ENCODE measurements at regions not wholly inside any gene's neighbourhood (a gene's known extent, or its start where the extent isn't known, plus 50 kb on each side); places are given as distances from the start of the nearest gene placed in this dataset.
A peak's percentile ranks its signal among the peaks of the same experiment; 100 is the strongest.

- no peak overlapping the region for H3K4me3 ChIP-seq (ENCODE audit: low read depth, low read length, poor library complexity, severe bottlenecking)
- CTCF ChIA-PET, result no interaction called here
- POLR2A ChIA-PET (ENCODE audit: low non-redundant PET), result interaction anchor here (0.6 kb wide), 1 partner anchor 98 kb away, joined by 3 read pairs; no protein-coding TSS in a partner anchor
Measured at GRCh38 chr6:140537834-140538705, 1163.6 kb upstream of the CITED2 start.

GRCh38 chr6:140537211-140537610, 1162.8 kb upstream of the CITED2 start:
- no peak overlapping the region for H3K4me3 ChIP-seq (ENCODE audit: low read depth, low read length, poor library complexity, severe bottlenecking)
- ChIA-PET POLR2A (ENCODE audit: low non-redundant PET) (no interaction called here), CTCF (no interaction called here)
- H3K36me3 ChIP-seq (ENCODE audit: insufficient read depth, low read length, poor library complexity, severe bottlenecking), result no peaks in the 10 kb centered on the region
- no TSS peak for BruUV-seq (replicated peaks)
- peaks cover 23% of the 10 kb centered on the region for H3K9me3 ChIP-seq (ENCODE audit: low read depth, low read length, poor library complexity, severe bottlenecking)
- H3K4me1 ChIP-seq (ENCODE audit: insufficient read depth, low read length, poor library complexity, severe bottlenecking), result peaks cover 13% of the 10 kb centered on the region
- TF ChIP-seq CTCF (conservative IDR thresholded peaks at IDR 0.05; ENCODE audit: low read depth, low read length) (no peak), EZH2 (IDR thresholded peaks at IDR 0.05; ENCODE audit: borderline replicate concordance, low read depth, low read length, poor library complexity, severe bottlenecking) (no peak)
- H3K27ac ChIP-seq (ENCODE audit: low read depth, low read length, poor library complexity, severe bottlenecking), result peak overlapping the region; percentile 57
- DNase-seq (ENCODE audit: low spot score), result no peak
- intact Hi-C loops (cut with micrococcal nuclease; ENCODE audit: unreplicated experiment), result no loop called here
- no peaks in the 10 kb centered on the region for H3K27me3 ChIP-seq (replicated peaks; ENCODE audit: insufficient read depth, low read depth, low read length, poor library complexity)

More at GRCh38 chr6:140537834-140538705, 1163.6 kb upstream of the CITED2 start:
- peaks cover 13% of the 10 kb centered on the region for H3K4me1 ChIP-seq (ENCODE audit: insufficient read depth, low read length, poor library complexity, severe bottlenecking)
- intact Hi-C loops (cut with micrococcal nuclease; ENCODE audit: unreplicated experiment), result no loop called here
- H3K9me3 ChIP-seq (ENCODE audit: low read depth, low read length, poor library complexity, severe bottlenecking), result peaks cover 23% of the 10 kb centered on the region
- peak overlapping the region; percentile 57 for H3K27ac ChIP-seq (ENCODE audit: low read depth, low read length, poor library complexity, severe bottlenecking)
- TF ChIP-seq CTCF (conservative IDR thresholded peaks at IDR 0.05; ENCODE audit: low read depth, low read length), result no peak
- TF ChIP-seq EZH2 (IDR thresholded peaks at IDR 0.05; ENCODE audit: borderline replicate concordance, low read depth, low read length, poor library complexity, severe bottlenecking), result no peak
- H3K27me3 ChIP-seq (replicated peaks; ENCODE audit: insufficient read depth, low read depth, low read length, poor library complexity), result no peaks in the 10 kb centered on the region
- BruUV-seq (replicated peaks), result no TSS peak
- peak; percentile 64 for DNase-seq (ENCODE audit: low spot score)
- H3K36me3 ChIP-seq (ENCODE audit: insufficient read depth, low read length, poor library complexity, severe bottlenecking), result no peaks in the 10 kb centered on the region

- BruUV-seq (replicated peaks), result no TSS peak
- no peak overlapping the region for H3K27ac ChIP-seq (ENCODE audit: low read depth, low read length, poor library complexity, severe bottlenecking)
- no peak overlapping the region for H3K4me3 ChIP-seq (ENCODE audit: low read depth, low read length, poor library complexity, severe bottlenecking)
- H3K4me1 ChIP-seq (ENCODE audit: insufficient read depth, low read length, poor library complexity, severe bottlenecking), result peaks cover 13% of the 10 kb centered on the region
- peaks cover 23% of the 10 kb centered on the region for H3K9me3 ChIP-seq (ENCODE audit: low read depth, low read length, poor library complexity, severe bottlenecking)
- TF ChIP-seq CTCF (conservative IDR thresholded peaks at IDR 0.05; ENCODE audit: low read depth, low read length) (no peak), EZH2 (IDR thresholded peaks at IDR 0.05; ENCODE audit: borderline replicate concordance, low read depth, low read length, poor library complexity, severe bottlenecking) (no peak)
- no peaks in the 10 kb centered on the region for H3K36me3 ChIP-seq (ENCODE audit: insufficient read depth, low read length, poor library complexity, severe bottlenecking)
- ChIA-PET POLR2A (ENCODE audit: low non-redundant PET) (no interaction called here), CTCF (no interaction called here)
- DNase-seq (ENCODE audit: low spot score), result no peak
- no peaks in the 10 kb centered on the region for H3K27me3 ChIP-seq (replicated peaks; ENCODE audit: insufficient read depth, low read depth, low read length, poor library complexity)
- intact Hi-C loops (cut with micrococcal nuclease; ENCODE audit: unreplicated experiment), result no loop called here
Measured at GRCh38 chr6:140535511-140535910, 1161.1 kb upstream of the CITED2 start.

Measured in A673 (cell line).